SU-DHL-6 (cell line): ENCODE measurements at regions not wholly inside any gene's neighbourhood (a gene's known extent, or its start where the extent isn't known, plus 50 kb on each side); places are given as distances from the start of the nearest gene placed in this dataset.

Source experiments
- EZH2phosphoT487 ChIP-seq: fragments of 200-600 bp; sonication (generic), shearing (Covaris generic); conservative IDR thresholded peaks from 2 replicates; pipeline ENCODE4 v1.6.1; 2018; ENCODE audit warnings: mild to moderate bottlenecking, antibody characterized with exemption, low read length, moderate library complexity, mixed read lengths
- TF ChIP-seq, protein P1 (sequence below): fragments of 200-600 bp; sonication (generic); IDR thresholded peaks from one replicate; pipeline ENCODE4 v1.5.1; 2017; ENCODE audit warnings: antibody characterized with exemption, mild to moderate bottlenecking, low read length, moderate library complexity; ENCODE audit not compliant: insufficient read depth, poor library complexity, severe bottlenecking

DNA sequence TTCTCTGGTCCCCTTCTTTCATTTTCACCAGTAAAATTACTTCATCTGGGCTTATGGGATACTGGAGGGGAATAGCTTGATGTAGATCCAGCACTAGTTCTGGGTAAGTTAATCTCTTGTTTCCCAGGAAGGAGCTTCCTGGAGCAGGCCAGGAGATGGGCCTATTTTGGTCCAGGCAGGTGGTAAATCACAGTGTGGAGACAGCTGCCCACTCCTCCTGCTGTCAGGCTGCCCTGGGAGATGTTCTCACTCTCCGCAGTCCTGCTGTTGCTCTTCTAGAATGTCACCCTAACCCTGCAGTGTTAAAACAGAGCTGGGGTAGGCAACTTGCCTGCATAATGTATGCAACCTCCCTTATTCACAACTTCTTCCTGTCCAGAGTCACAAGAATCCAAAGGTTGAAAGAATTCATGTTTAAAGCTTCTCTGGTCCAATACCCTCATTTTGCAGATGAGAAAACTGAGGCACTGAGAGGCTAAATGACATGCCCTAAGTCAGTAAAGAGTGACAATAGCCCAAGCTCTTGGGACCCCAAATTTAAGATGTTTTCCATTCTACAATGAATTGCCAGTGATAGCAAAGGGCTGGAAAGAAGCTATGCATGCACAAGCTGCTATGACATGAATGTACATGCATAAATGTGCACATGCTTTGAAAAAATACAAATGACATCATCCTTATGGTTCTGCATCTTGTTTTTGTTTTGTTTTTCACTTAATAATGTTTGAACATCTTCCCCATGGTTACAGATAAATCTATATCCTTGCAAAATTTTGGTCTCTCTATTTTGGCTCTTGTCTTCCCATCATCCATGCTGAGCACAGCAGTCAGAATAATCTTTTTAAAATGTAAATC is 71.8 kb upstream of the ADRA1B start:
- TF ChIP-seq, protein P1, sequence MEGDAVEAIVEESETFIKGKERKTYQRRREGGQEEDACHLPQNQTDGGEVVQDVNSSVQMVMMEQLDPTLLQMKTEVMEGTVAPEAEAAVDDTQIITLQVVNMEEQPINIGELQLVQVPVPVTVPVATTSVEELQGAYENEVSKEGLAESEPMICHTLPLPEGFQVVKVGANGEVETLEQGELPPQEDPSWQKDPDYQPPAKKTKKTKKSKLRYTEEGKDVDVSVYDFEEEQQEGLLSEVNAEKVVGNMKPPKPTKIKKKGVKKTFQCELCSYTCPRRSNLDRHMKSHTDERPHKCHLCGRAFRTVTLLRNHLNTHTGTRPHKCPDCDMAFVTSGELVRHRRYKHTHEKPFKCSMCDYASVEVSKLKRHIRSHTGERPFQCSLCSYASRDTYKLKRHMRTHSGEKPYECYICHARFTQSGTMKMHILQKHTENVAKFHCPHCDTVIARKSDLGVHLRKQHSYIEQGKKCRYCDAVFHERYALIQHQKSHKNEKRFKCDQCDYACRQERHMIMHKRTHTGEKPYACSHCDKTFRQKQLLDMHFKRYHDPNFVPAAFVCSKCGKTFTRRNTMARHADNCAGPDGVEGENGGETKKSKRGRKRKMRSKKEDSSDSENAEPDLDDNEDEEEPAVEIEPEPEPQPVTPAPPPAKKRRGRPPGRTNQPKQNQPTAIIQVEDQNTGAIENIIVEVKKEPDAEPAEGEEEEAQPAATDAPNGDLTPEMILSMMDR: no peak
- no peak for TF ChIP-seq EZH2phosphoT487
